Smooth muscle cell (in vitro differentiated cells): ENCODE measurements at regions not wholly inside any gene's neighbourhood (a gene's known extent, or its start where the extent isn't known, plus 50 kb on each side); places are given as distances from the start of the nearest gene placed in this dataset.

ENCODE experiments used
- DNase-seq: peaks from one replicate; lab custom pipeline; 2025; ENCODE audit not compliant: unreplicated experiment; lab: John Stamatoyannopoulos, UW
- H2AFZ ChIP-seq: fragments of 200-600 bp; sonication (generic); 2 replicates; pipeline ENCODE4 v1.6.0; 2016; ENCODE audit warnings: antibody characterized with exemption, low read depth, mild to moderate bottlenecking
- H3F3A ChIP-seq: fragments of 200-600 bp; sonication (generic); 2 replicates; pipeline ENCODE4 v1.6.0; 2017; ENCODE audit warnings: antibody characterized with exemption, low read depth
- H3K27ac ChIP-seq: fragments of 200-600 bp; sonication (generic); 2 replicates; pipeline ENCODE4 v1.5.1; 2016; ENCODE audit warnings: low read depth, mild to moderate bottlenecking
- H3K27me3 ChIP-seq: fragments of 200-600 bp; sonication (generic); 2 replicates; pipeline ENCODE4 v1.6.1; 2016; ENCODE audit warnings: low read depth, mild to moderate bottlenecking
- H3K36me3 ChIP-seq: fragments of 200-600 bp; sonication (generic); 2 replicates; pipeline ENCODE4 v1.5.1; 2016; ENCODE audit warnings: low read depth
- H3K4me1 ChIP-seq: fragments of 200-600 bp; sonication (generic); 2 replicates; pipeline ENCODE4 v1.5.1; 2016; ENCODE audit warnings: low read depth
- H3K4me2 ChIP-seq: fragments of 200-600 bp; sonication (generic); 2 replicates; pipeline ENCODE4 v1.6.0; 2016; ENCODE audit warnings: mild to moderate bottlenecking
- H3K4me3 ChIP-seq: fragments of 200-600 bp; sonication (generic); 2 replicates; pipeline ENCODE4 v1.5.1; 2016; ENCODE audit warnings: mild to moderate bottlenecking
- H3K79me2 ChIP-seq: fragments of 200-600 bp; sonication (generic); 2 replicates; pipeline ENCODE4 v1.6.0; 2016; ENCODE audit warnings: low read depth, mild to moderate bottlenecking
- H3K9ac ChIP-seq: fragments of 200-600 bp; sonication (generic); 2 replicates; pipeline ENCODE4 v1.6.0; 2016; ENCODE audit warnings: low read depth
- H3K9me3 ChIP-seq: fragments of 200-600 bp; sonication (generic); replicated peaks from 2 replicates; pipeline ENCODE4 v1.5.1; 2016; ENCODE audit warnings: low read depth
- H4K20me1 ChIP-seq: fragments of 200-600 bp; sonication (generic); 2 replicates; pipeline ENCODE4 v1.6.0; 2016; ENCODE audit warnings: low read depth
- CTCF ChIP-seq: fragments of 200-600 bp; sonication (generic); IDR thresholded peaks from 2 replicates; pipeline ENCODE4 v1.5.1; 2017; ENCODE audit warnings: borderline replicate concordance, mild to moderate bottlenecking, antibody characterized with exemption; ENCODE audit not compliant: insufficient read depth, poor library complexity, severe bottlenecking
- WGBS: methylation state at CpG from one replicate; pipeline ENCODE4 v1.1.7; 2016; ENCODE audit warnings: low lambda C conversion rate; 5-methylcytosine and 5-hydroxymethylcytosine counted together

DNA sequence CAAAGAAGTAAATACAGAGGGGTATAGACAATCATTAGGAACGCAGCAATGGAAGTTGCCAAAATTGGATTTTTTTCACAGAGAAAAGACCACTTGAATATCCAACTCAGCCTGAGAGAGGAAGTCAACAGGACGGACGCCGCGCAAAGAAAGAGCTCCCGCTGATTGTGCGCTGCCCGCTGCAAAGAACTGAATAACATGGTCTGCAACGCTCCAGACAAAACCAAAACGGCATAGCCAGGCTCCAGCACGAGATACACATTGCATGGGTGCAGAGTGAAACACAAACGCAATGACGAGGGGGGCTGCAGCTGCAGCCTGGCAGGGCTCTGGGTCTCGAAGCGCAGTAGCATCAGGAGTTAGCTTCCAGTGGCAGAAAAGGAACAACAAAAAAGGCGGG, 113.9 kb upstream of the MGMT start:
- no peak for TF ChIP-seq CTCF
- no peaks in the 10 kb centered on the region for H4K20me1 ChIP-seq
- no peak overlapping the region for H3K9ac ChIP-seq
- 96% methylated on average over 16 of the region's 16 CpGs for WGBS
- H3K36me3 ChIP-seq = no peaks in the 10 kb centered on the region
- no peak overlapping the region for H3K4me2 ChIP-seq
- H3K9me3 ChIP-seq = no peaks in the 10 kb centered on the region
- H3K4me3 ChIP-seq = no peak overlapping the region
- H2AFZ ChIP-seq = no peak overlapping the region
- H3K27ac ChIP-seq = no peak overlapping the region
- H3K27me3 ChIP-seq = no peaks in the 10 kb centered on the region
- H3K79me2 ChIP-seq = no peaks in the 10 kb centered on the region
- DNase-seq = no peak
- no peaks in the 10 kb centered on the region for H3K4me1 ChIP-seq
- no peaks in the 10 kb centered on the region for H3F3A ChIP-seq

DNA sequence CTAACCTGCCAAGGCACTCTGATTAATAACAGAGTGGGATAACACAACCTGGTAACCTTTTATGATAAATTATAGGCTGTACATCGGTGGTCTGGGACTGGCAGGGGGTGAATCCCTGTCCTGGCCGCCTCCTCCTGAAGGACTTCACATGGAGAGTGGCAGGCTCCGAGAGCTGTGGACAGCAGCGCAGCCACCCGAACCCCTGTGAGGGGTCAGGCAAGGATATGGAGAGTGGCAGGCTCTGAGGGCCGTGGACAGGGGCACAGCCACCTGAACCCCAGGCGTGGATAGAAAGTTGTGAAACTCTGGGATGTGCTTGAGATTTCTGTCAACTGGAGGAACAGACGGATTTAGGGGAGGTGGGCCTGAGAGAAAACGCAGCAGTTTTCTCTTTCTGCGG, 107.0 kb upstream of the MGMT start:
- H3F3A ChIP-seq = no peaks in the 10 kb centered on the region
- H3K27ac ChIP-seq = no peak overlapping the region
- H3K27me3 ChIP-seq = peaks cover 6% of the 10 kb centered on the region
- H4K20me1 ChIP-seq = no peaks in the 10 kb centered on the region
- no peak overlapping the region for H2AFZ ChIP-seq
- TF ChIP-seq CTCF = no peak
- H3K36me3 ChIP-seq = no peaks in the 10 kb centered on the region
- no peaks in the 10 kb centered on the region for H3K9me3 ChIP-seq
- no peak overlapping the region for H3K9ac ChIP-seq
- no peaks in the 10 kb centered on the region for H3K4me1 ChIP-seq
- no peak overlapping the region for H3K4me3 ChIP-seq
- no peaks in the 10 kb centered on the region for H3K79me2 ChIP-seq
- no peak overlapping the region for H3K4me2 ChIP-seq
- WGBS = 86% methylated on average over 10 of the region's 10 CpGs
- DNase-seq = no peak

DNA sequence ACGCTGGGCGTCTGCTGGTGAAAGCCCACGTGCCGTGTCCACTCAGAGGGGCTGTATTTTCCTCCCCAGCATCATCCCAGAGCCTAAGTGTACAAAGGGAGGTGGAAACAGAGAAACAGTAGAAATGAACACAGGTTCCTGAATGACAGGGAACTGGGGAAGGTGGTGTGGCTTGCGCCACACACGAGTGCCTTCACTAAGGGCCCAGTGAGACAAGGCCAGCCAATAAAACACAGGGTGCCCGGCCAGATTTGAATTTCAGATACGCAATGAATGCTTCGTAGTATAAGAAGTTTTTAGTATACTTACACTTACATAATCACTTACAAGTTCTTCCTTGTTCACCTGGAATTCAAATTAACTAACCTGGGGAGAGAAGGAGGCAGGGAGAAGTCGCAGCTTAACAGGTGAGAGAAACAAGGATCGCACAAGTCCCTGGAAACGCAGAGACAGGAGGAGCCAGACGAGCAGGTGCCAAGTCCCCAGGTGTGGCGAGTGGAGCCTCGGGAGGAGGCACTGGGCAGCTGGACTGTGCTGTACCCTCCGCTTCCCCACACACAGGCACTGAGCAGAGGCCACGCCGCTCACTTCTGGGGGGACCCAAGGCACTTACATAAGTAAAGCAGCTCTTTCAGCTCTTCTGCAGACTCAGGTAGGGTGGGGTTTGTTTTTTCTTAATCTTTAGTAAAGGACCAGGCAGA, 105.2 kb upstream of the MGMT start:
- no peaks in the 10 kb centered on the region for H3K9me3 ChIP-seq
- H2AFZ ChIP-seq = no peak overlapping the region
- no peak overlapping the region for H3K27ac ChIP-seq
- H3K79me2 ChIP-seq = no peaks in the 10 kb centered on the region
- no peaks in the 10 kb centered on the region for H3F3A ChIP-seq
- no peak for TF ChIP-seq CTCF
- H4K20me1 ChIP-seq = no peaks in the 10 kb centered on the region
- H3K27me3 ChIP-seq = peaks cover 6% of the 10 kb centered on the region
- H3K4me1 ChIP-seq = no peaks in the 10 kb centered on the region
- no peak for DNase-seq
- H3K4me3 ChIP-seq = no peak overlapping the region
- no peaks in the 10 kb centered on the region for H3K36me3 ChIP-seq
- WGBS = 92% methylated on average over 18 of the region's 18 CpGs
- H3K9ac ChIP-seq = no peak overlapping the region
- H3K4me2 ChIP-seq = no peak overlapping the region

DNA sequence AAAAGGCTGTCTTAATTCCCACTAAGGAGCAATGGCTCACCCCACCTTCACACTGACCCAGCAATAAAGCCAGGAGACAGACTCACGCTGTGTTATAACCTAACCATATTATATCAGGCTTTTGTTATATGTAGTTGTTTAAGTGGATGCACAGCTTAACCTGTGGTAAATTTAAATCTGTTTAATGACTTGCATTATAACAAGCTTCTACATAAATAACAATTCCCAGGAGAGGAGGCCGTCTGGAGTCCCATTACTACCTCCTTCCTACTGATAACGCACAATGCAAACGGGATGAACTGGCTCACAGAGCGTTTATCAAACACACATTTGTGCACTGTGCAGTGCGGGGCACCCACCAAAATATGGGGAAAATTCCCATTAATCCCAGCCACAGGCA, 102.1 kb upstream of the MGMT start:
- H3K9me3 ChIP-seq = no peaks in the 10 kb centered on the region
- no peaks in the 10 kb centered on the region for H3F3A ChIP-seq
- H3K36me3 ChIP-seq = no peaks in the 10 kb centered on the region
- H3K4me1 ChIP-seq = no peaks in the 10 kb centered on the region
- H2AFZ ChIP-seq = no peak overlapping the region
- no peaks in the 10 kb centered on the region for H4K20me1 ChIP-seq
- TF ChIP-seq CTCF = no peak
- H3K4me3 ChIP-seq = no peak overlapping the region
- peaks cover 6% of the 10 kb centered on the region for H3K27me3 ChIP-seq
- H3K27ac ChIP-seq = no peak overlapping the region
- H3K79me2 ChIP-seq = no peaks in the 10 kb centered on the region
- WGBS = 90% methylated on average over 6 of the region's 6 CpGs
- H3K9ac ChIP-seq = no peak overlapping the region
- H3K4me2 ChIP-seq = no peak overlapping the region
- DNase-seq = no peak
